ENCODE measurements at regions not wholly inside any gene's neighbourhood (a gene's known extent, or its start where the extent isn't known, plus 50 kb on each side); places are given as distances from the start of the nearest gene placed in this dataset.

GRCh38 chr3:72595927-72596610 is 252.2 kb downstream of the SHQ1 start:
- DNase-seq (ENCODE audit: low read depth, low spot score) = no peak
- H3K27ac ChIP-seq = no peak overlapping the region

GRCh38 chr3:72595376-72595775 is 252.9 kb downstream of the SHQ1 start:
- H3K27ac ChIP-seq = no peak overlapping the region
- DNase-seq (ENCODE audit: low read depth, low spot score) = no peak

DNA sequence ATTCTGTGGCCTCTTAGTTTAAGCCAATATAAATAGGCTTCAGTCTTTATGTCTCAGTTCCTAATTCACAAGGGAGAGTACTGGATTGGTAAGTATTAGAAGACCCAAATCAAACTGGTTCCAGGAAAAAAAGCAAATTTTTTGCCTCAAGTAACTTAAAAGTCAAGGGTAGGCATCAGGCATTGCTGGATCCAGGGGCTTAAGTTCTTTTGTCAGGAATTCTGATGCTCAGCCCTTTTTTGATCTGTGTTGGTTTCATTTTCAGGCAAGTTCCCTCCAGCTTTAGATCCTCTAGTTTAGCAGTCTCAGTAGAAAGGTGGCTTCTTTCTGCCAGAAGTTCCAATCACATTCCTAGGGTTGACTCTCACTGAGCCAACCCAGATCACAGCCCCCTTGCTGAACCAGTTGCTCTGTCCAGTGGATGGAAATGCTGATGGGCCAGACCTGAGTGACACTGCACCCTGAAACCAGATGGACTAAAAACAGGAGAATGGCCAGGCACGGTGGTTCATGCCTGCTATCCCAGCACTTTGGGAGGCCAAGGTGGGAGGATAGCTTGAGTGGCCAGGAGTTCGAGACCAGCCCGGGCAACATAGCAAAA is 253.5 kb downstream of the SHQ1 start:
- no peak for DNase-seq (ENCODE audit: low read depth, low spot score)
- H3K27ac ChIP-seq = no peak overlapping the region

- no peak overlapping the region for H3K27ac ChIP-seq
- no peak for DNase-seq (ENCODE audit: low read depth, low spot score)
Measured at GRCh38 chr3:72593881-72594397, 254.3 kb downstream of the SHQ1 start.

GRCh38 chr3:72591522-72592421 is 256.5 kb downstream of the SHQ1 start:
- peak overlapping the region; percentile 46 for H3K27ac ChIP-seq
- DNase-seq (ENCODE audit: low read depth, low spot score) = peak; percentile 51

GRCh38 chr3:72590732-72591221 is 257.5 kb downstream of the SHQ1 start:
- H3K27ac ChIP-seq = no peak overlapping the region
- no peak for DNase-seq (ENCODE audit: low read depth, low spot score)

DNA sequence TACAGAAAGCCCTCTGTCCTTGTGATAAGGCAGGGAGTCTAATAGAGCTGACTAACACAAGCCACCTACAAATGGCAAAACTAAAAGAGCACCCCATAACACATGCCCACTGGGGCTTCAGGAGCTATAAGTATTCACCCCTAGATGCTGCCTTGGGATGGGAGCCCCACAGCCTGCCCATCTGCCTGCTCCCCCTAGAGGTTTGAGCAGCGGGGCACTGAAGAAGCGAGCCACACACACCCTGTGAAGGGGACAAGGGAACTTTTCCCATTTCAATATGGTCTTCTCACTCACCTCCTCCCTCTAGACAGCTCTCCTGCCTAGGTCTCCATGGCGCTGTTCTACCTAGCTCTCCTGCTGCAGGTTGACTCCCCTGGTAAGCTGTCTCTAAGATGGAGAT is 261.0 kb downstream of the SHQ1 start:
- no peak for DNase-seq (ENCODE audit: low read depth, low spot score)
- no peak overlapping the region for H3K27ac ChIP-seq

- no peak for DNase-seq (ENCODE audit: low read depth, low spot score)
- no peak overlapping the region for H3K27ac ChIP-seq
Measured at GRCh38 chr3:72586694-72587093, 261.6 kb downstream of the SHQ1 start.

GRCh38 chr3:72585966-72586365 is 262.3 kb downstream of the SHQ1 start:
- no peak overlapping the region for H3K27ac ChIP-seq
- no peak for DNase-seq (ENCODE audit: low read depth, low spot score)

DNA sequence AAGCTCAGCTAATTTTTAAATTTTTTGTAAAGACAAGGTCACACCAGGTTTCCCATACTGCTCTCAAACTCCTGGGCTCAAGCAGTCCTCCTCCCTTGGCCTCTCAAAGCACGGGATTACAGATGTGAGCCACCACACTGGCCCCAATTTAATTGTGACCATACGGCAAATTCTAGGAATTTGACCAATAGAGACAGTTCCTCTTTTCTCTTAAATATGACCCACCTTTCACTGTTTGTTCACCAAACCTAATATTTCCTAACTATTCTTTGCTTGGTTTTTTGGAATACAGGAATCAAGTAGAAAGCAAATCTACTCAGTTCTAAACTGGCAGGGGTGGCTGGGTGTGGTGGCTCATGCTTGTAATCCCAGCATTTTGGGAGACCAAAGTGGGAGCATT is 264.0 kb downstream of the SHQ1 start:
- no peak for DNase-seq (ENCODE audit: low read depth, low spot score)

DNA sequence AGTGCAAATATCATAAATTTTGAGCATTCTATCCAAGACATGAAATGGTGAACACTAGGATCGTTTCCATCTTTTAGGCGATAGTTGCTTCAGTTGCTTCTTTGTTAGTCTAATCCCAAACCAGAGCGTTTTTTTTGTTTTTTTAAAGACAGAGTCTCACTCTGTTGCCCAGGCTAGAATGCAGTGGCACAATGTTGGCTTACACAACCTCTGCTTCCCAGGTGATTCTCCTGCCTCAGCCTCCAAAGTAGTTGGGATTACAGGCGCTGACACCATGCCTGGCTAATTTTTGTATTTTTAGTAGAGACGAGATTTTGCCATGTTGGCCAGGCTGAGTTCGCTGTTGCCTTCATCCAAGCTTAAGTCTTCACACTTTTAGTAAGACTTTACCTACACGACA is 265.3 kb downstream of the SHQ1 start:
- DNase-seq (ENCODE audit: low read depth, low spot score) = no peak
- H3K27ac ChIP-seq = no peak overlapping the region

More for the DNA sequence above, 264.0 kb downstream of the SHQ1 start:
- H3K27ac ChIP-seq = no peak overlapping the region

- H3K27ac ChIP-seq = no peak overlapping the region
- no peak for DNase-seq (ENCODE audit: low read depth, low spot score)
Measured at GRCh38 chr3:72582211-72582878, 265.9 kb downstream of the SHQ1 start.

GRCh38 chr3:72580900-72581299 is 267.3 kb downstream of the SHQ1 start:
- DNase-seq (ENCODE audit: low read depth, low spot score) = no peak
- no peak overlapping the region for H3K27ac ChIP-seq

DNA sequence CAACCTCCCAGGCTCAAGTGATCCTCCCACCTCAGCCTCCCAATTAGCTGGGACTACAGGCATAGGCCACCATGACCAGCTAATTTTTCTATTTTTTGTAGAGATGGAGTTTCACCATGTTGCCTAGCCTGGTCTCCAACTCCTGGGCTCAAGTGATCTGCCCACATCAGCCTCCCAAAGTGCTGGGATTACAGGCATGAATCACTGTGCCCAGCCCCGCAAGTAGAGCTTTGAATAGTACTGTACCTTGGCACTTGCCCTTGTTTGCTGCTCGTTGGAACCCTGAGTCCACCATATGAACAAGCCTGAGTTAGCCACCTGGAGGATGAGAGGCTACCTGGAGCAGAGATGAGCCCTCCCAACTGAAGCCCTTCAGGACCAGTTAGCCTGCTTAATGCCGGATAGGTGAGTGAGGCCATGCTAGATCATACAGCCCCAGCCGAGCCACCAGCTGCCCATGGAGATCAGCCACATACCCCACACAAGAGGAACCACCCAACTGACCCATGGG is 267.9 kb downstream of the SHQ1 start:
- no peak for DNase-seq (ENCODE audit: low read depth, low spot score)
- H3K27ac ChIP-seq = no peak overlapping the region

DNA sequence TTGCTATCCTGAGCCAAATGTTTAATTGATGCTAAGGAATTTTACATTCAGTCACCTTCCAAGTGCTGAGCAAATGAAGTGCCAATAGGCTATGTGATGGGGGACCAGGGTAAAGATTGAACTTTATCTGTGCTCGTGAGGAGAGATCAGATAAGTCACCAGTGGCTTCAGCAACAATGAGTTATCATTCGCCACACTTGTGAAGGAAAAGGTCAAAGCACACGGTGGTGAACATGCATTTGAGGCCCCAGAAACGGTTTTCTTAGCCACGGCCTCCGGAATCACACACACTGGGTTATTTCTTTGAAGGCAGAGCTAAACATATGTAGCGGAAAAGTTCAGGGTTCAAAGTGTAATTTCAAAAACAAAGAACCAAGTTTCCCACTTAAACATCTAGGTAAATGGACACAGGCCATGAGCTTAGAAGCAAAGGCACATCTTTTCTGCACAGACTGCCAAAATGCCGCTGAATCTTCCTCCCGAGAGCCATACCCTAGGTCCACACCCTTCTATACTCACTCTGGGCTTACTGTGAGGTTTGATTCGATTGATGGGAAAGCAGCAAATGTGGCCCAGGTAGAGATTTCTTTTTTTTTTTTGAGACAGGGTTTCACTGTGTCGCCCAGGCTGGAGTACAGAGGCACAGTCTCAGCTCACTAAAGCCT is 268.5 kb downstream of the SHQ1 start:
- no peak for DNase-seq (ENCODE audit: low read depth, low spot score)
- H3K27ac ChIP-seq = no peak overlapping the region

DNA sequence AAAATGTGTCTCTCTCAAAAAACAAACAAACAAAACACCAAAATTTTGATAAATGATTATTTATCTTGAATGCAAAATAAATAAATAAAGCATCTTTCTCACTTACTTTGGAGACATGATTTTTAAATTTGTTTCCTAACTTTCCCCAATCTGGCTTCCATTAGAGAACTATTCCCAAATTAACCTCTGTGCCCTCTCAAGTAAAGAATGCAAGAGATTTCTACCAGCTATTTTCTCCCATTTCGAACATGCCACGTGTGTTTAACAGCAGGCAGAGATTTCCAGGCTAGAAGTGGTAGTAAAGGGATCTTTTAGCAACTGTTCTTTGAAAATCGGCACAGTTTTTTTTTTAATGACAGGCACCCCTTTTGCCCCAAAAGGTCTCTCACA is 269.1 kb downstream of the SHQ1 start:
- H3K27ac ChIP-seq = no peak overlapping the region
- DNase-seq (ENCODE audit: low read depth, low spot score) = no peak

- no peak for DNase-seq (ENCODE audit: low read depth, low spot score)
- no peak overlapping the region for H3K27ac ChIP-seq
Measured at GRCh38 chr3:72577190-72577589, 271.1 kb downstream of the SHQ1 start.

DNA sequence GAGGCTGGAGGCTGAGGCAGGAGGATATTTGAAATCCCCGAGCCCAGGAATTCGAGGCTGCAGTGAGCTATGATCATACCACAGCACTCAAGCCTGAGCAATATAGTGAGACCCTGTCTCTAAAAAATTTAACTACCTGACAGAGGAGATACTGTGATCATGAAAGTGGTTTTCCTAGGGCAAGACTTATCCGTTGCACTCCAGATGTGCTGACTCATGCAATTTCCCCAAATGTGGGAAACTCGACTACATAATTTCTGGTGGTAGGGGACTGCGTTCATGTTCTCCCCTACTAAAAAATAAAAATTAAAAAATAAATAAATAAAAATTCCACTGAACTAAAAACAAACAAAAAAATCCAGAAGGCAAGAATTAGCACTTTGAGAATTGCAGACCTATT is 271.7 kb downstream of the SHQ1 start:
- no peak for DNase-seq (ENCODE audit: low read depth, low spot score)

DNA sequence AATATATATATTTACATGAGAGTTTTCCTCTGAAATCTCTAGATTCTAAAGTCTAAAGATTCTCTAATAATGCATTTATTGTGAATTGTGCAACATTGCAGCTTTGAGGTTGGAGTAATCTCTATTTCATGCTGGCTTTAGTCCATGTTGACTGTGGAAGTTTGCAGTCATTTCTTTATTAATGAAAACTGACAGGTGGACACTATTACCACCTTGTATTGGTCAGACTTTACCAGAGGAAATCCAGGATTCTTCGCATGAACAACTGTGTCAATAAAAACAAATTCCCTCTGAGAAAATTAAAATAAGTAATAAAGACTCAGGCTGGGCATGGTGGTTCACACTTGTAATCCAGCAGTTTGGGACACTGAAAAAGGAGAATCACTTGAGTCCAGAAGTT is 274.1 kb downstream of the SHQ1 start:
- no peak overlapping the region for H3K27ac ChIP-seq
- no peak for DNase-seq (ENCODE audit: low read depth, low spot score)

More for the DNA sequence above, 271.7 kb downstream of the SHQ1 start:
- no peak overlapping the region for H3K27ac ChIP-seq

GRCh38 chr3:72573051-72573450 is 275.2 kb downstream of the SHQ1 start:
- no peak for DNase-seq (ENCODE audit: low read depth, low spot score)
- no peak overlapping the region for H3K27ac ChIP-seq
